ENCODE measurements at regions not wholly inside any gene's neighbourhood (a gene's known extent, or its start where the extent isn't known, plus 50 kb on each side); places are given as distances from the start of the nearest gene placed in this dataset.

GRCh38 chr4:148845609-148846008, 403.4 kb upstream of the NR3C2 start:
- H3K36me3 ChIP-seq (ENCODE audit: control insufficient read depth in 2 of 2, extremely low read depth in 1 of 2, insufficient read depth in 2 of 2, low read length in 2 of 2), result no peaks in the 10 kb centered on the region
- H3K27me3 ChIP-seq (ENCODE audit: control insufficient read depth, extremely low read depth, insufficient read depth, low read length), result no peaks in the 10 kb centered on the region
- H3K4me2 ChIP-seq (ENCODE audit: control insufficient read depth, extremely low read depth, insufficient read depth, low read depth, low read length), result no peak overlapping the region
- FAIRE-seq (no peak), DNase-seq (ENCODE audit: low read depth, low spot score) (no peak)
- H3K4me1 ChIP-seq (ENCODE audit: control insufficient read depth, extremely low read depth, insufficient read depth, low read length), result no peaks in the 10 kb centered on the region
- H3K27ac ChIP-seq (ENCODE audit: control insufficient read depth, insufficient read depth, low read length), result no peak overlapping the region
- no peak overlapping the region for H3K4me3 ChIP-seq (ENCODE audit: control insufficient read depth in 2 of 3, extremely low read depth in 1 of 3, insufficient read depth in 2 of 3, low read depth in 1 of 3, low read length in 3 of 3)
- no peaks in the 10 kb centered on the region for H3K9me1 ChIP-seq (ENCODE audit: control insufficient read depth, extremely low read depth, insufficient read depth, low read length)
- H4K20me1 ChIP-seq (ENCODE audit: control insufficient read depth, extremely low read depth, insufficient read depth, low read length), result no peaks in the 10 kb centered on the region
- dilution Hi-C loops (cut with MboI; ENCODE audit: extremely low pct_ligation_motif_present, low sequenced_read_pairs), result no loop called here
- no peak for TF ChIP-seq EZH2 (IDR thresholded peaks at IDR 0.05; ENCODE audit: low read length)
- TF ChIP-seq CTCF (optimal IDR thresholded peaks at IDR 0.05 in 1 of 3, IDR thresholded peaks at IDR 0.05 in 1 of 3, conservative IDR thresholded peaks at IDR 0.05 in 1 of 3; ENCODE audit: extremely low read depth in 1 of 3, insufficient read depth in 2 of 3, low read length in 3 of 3), result no peak
- no peak overlapping the region for H2AFZ ChIP-seq (ENCODE audit: control insufficient read depth, low read length)
- H3K9ac ChIP-seq (ENCODE audit: control insufficient read depth, extremely low read depth, insufficient read depth, low read length), result no peak overlapping the region
- no peaks in the 10 kb centered on the region for H3K79me2 ChIP-seq (ENCODE audit: control insufficient read depth, insufficient read depth, low read length)
- H3K9me3 ChIP-seq (ENCODE audit: control insufficient read depth, low read depth, low read length), result no peaks in the 10 kb centered on the region

GRCh38 chr4:148843625-148844024, 401.4 kb upstream of the NR3C2 start:
- Histone ChIP-seq H2AFZ (ENCODE audit: control insufficient read depth, low read length) (no peak overlapping the region), H3K4me1 (ENCODE audit: control insufficient read depth, extremely low read depth, insufficient read depth, low read length) (no peaks in the 10 kb centered on the region), H3K9me1 (ENCODE audit: control insufficient read depth, extremely low read depth, insufficient read depth, low read length) (no peaks in the 10 kb centered on the region), H3K4me2 (ENCODE audit: control insufficient read depth, extremely low read depth, insufficient read depth, low read depth, low read length) (no peak overlapping the region), H3K27me3 (ENCODE audit: control insufficient read depth, extremely low read depth, insufficient read depth, low read length) (no peaks in the 10 kb centered on the region), H3K27ac (ENCODE audit: control insufficient read depth, insufficient read depth, low read length) (no peak overlapping the region), H4K20me1 (ENCODE audit: control insufficient read depth, extremely low read depth, insufficient read depth, low read length) (no peaks in the 10 kb centered on the region), H3K9me3 (ENCODE audit: control insufficient read depth, low read depth, low read length) (no peaks in the 10 kb centered on the region), H3K4me3 (ENCODE audit: control insufficient read depth in 2 of 3, extremely low read depth in 1 of 3, insufficient read depth in 2 of 3, low read depth in 1 of 3, low read length in 3 of 3) (no peak overlapping the region), H3K79me2 (ENCODE audit: control insufficient read depth, insufficient read depth, low read length) (no peaks in the 10 kb centered on the region), H3K9ac (ENCODE audit: control insufficient read depth, extremely low read depth, insufficient read depth, low read length) (no peak overlapping the region), H3K36me3 (ENCODE audit: control insufficient read depth in 2 of 2, extremely low read depth in 1 of 2, insufficient read depth in 2 of 2, low read length in 2 of 2) (no peaks in the 10 kb centered on the region)
- FAIRE-seq (no peak), DNase-seq (ENCODE audit: low read depth, low spot score) (no peak)
- TF ChIP-seq CTCF (optimal IDR thresholded peaks at IDR 0.05 in 1 of 3, IDR thresholded peaks at IDR 0.05 in 1 of 3, conservative IDR thresholded peaks at IDR 0.05 in 1 of 3; ENCODE audit: extremely low read depth in 1 of 3, insufficient read depth in 2 of 3, low read length in 3 of 3), result no peak
- TF ChIP-seq EZH2 (IDR thresholded peaks at IDR 0.05; ENCODE audit: low read length), result no peak
- dilution Hi-C loops (cut with MboI; ENCODE audit: extremely low pct_ligation_motif_present, low sequenced_read_pairs), result no loop called here
